CD14-positive monocyte (primary cell): ENCODE measurements at regions not wholly inside any gene's neighbourhood (a gene's known extent, or its start where the extent isn't known, plus 50 kb on each side); places are given as distances from the start of the nearest gene placed in this dataset.

Experiments
- DNase-seq, 3 donors: peaks; one replicate each; pipeline ENCODE4 v3.0.0-alpha.2; 2011 to 2022
- H2AFZ ChIP-seq: 2 replicates; pipeline ENCODE4 v1.6.0; 2012; ENCODE audit warnings: mild to moderate bottlenecking, low read depth, low read length, inconsistent platforms; ENCODE audit not compliant: insufficient read depth, poor library complexity, severe bottlenecking
- H3K27ac ChIP-seq, 2 donors: 1 replicate in 1 of 2; 2 replicates in 1 of 2; pipeline ENCODE4 v1.5.1; 2012 to 2013; ENCODE audit warnings: low read length in 2 of 2, control low read depth in 1 of 2, inconsistent platforms in 1 of 2, low read depth in 1 of 2, mild to moderate bottlenecking in 1 of 2
- H3K27me3 ChIP-seq, 2 donors: one replicate each; pipeline versions ENCODE4 v1.6.0 to v1.6.1; 2011 to 2013; ENCODE audit warnings: low read length in 2 of 2; ENCODE audit not compliant: control insufficient read depth in 2 of 2, insufficient read depth in 2 of 2
- H3K36me3 ChIP-seq, 2 donors: replicated peaks in 1 of 2; 1 replicate in 1 of 2; 2 replicates in 1 of 2; pipeline versions ENCODE4 v1.5.1 to v1.6.1; 2012 to 2013; ENCODE audit warnings: low read length in 2 of 2, control low read depth in 1 of 2, inconsistent platforms in 1 of 2, mild to moderate bottlenecking in 1 of 2; ENCODE audit not compliant: insufficient read depth in 2 of 2, control insufficient read depth in 1 of 2
- H3K4me1 ChIP-seq, 2 donors: 1 replicate in 1 of 2; 2 replicates in 1 of 2; pipeline versions ENCODE4 v1.5.1 to v1.6.1; 2012 to 2013; ENCODE audit warnings: low read length in 2 of 2, control low read depth in 1 of 2, inconsistent platforms in 1 of 2, mild to moderate bottlenecking in 1 of 2, moderate library complexity in 1 of 2; ENCODE audit not compliant: insufficient read depth in 2 of 2, control insufficient read depth in 1 of 2
- H3K4me2 ChIP-seq: replicated peaks from 2 replicates; pipeline ENCODE3; 2012; ENCODE audit warnings: low read length, moderate library complexity, mild to moderate bottlenecking; ENCODE audit not compliant: poor library complexity, severe bottlenecking; ENCODE audit errors: extremely low read depth
- H3K4me3 ChIP-seq, 3 experiments: fragments of 200-600 bp in 1 of 3; sonication (generic) in 1 of 3; replicated peaks in 1 of 3; 1 replicate in 2 of 3; 2 replicates in 1 of 3; pipeline ENCODE4 v1.5.1; 2011 to 2013; ENCODE audit warnings: low read length in 3 of 3, mild to moderate bottlenecking in 3 of 3, control low read depth in 2 of 3, low read depth in 2 of 3, inconsistent platforms in 1 of 3, moderate library complexity in 1 of 3
- H3K79me2 ChIP-seq: 2 replicates; pipeline ENCODE4 v1.6.0; 2012; ENCODE audit warnings: mild to moderate bottlenecking, control low read depth, inconsistent platforms, low read length, moderate library complexity; ENCODE audit not compliant: insufficient read depth
- H3K9ac ChIP-seq: 2 replicates; pipeline ENCODE4 v1.6.0; 2017; ENCODE audit warnings: low read length, mild to moderate bottlenecking; ENCODE audit not compliant: insufficient read depth, poor library complexity, severe bottlenecking
- H3K9me3 ChIP-seq, 2 donors: replicated peaks in 1 of 2; 1 replicate in 1 of 2; 2 replicates in 1 of 2; pipeline versions ENCODE4 v1.5.1 to v1.6.1; 2012 to 2013; ENCODE audit warnings: low read length in 2 of 2, control low read depth in 1 of 2; ENCODE audit not compliant: control insufficient read depth in 1 of 2, insufficient read depth in 1 of 2
- H4K20me1 ChIP-seq: 2 replicates; pipeline ENCODE4 v1.6.0; 2012; ENCODE audit warnings: mild to moderate bottlenecking, low read length, control low read depth, moderate library complexity; ENCODE audit not compliant: insufficient read depth
- H3K27ac Mint-ChIP-seq, 7 donors: one replicate each; pipeline ENCODE4 v1.8.0; 2020; ENCODE audit warnings: mild to moderate bottlenecking in 7 of 7, mixed read lengths in 7 of 7, moderate library complexity in 6 of 7, inconsistent platforms in 2 of 7
- H3K27me3 Mint-ChIP-seq, 3 donors: one replicate each; pipeline ENCODE4 v1.8.0; 2021 to 2022; ENCODE audit warnings: low read depth in 3 of 3, mild to moderate bottlenecking in 3 of 3, mixed read lengths in 3 of 3, moderate library complexity in 3 of 3, inconsistent platforms in 1 of 3
- H3K36me3 Mint-ChIP-seq, 2 donors: one replicate each; pipeline ENCODE4 v1.8.0; 2020; ENCODE audit warnings: mixed read lengths in 2 of 2, inconsistent platforms in 1 of 2, mild to moderate bottlenecking in 1 of 2
- H3K4me1 Mint-ChIP-seq: one replicate; pipeline ENCODE4 v1.8.0; 2020; ENCODE audit warnings: mild to moderate bottlenecking, mixed read lengths
- H3K4me3 Mint-ChIP-seq, 2 donors: one replicate each; pipeline ENCODE4 v1.8.0; 2020; ENCODE audit warnings: mild to moderate bottlenecking in 2 of 2, mixed read lengths in 2 of 2, moderate library complexity in 1 of 2
- H3K9me3 Mint-ChIP-seq, 7 donors: one replicate each; pipeline ENCODE4 v1.8.0; 2020 to 2022; ENCODE audit warnings: mixed read lengths in 7 of 7, mild to moderate bottlenecking in 6 of 7, moderate library complexity in 6 of 7, inconsistent platforms in 2 of 7
- WGBS: methylation state at CpG from one replicate; pipeline ENCODE4 v1.1.5; 2013; ENCODE audit warnings: missing lambda C conversion rate; ENCODE audit not compliant: insufficient coverage; 5-methylcytosine and 5-hydroxymethylcytosine counted together
- intact Hi-C, 2 donors: fragments of 100-400 bp; cut with micrococcal nuclease; formaldehyde crosslinking; loops; one replicate each; pipeline versions ENCODE4 v1.15.0 to v1.15.1; 2023
- TF ChIP-seq, protein P1 (sequence below): fragments of 200-600 bp; IDR thresholded peaks from one replicate; pipeline ENCODE4 v1.8.0; 2022; ENCODE audit warnings: antibody characterized with exemption, mild to moderate bottlenecking

DNA sequence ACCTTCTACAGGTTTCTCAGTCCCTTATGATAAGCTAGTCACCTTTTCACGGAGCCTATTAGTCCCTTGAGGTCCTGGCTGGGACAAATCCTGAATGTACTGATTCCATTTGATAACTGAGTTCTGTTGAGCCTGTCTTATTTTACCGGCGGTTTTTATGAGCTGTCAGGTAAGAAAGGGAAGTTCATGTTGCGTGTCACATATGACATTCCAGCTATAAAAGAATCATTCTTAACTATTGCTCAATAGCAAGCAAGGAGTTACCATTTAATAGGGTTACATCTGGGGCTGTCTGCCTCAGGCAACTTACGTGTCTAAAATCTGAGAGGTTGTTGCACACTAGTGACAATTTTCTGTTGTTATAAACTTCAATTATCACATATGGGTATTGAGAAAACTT, 394.6 kb downstream of the TECRL start:
- Mint-ChIP-seq H3K9me3 (peaks cover 0 to 10% (median 5%) of the 10 kb centered on the region in 7 donors), H3K4me1 (no peaks in the 10 kb centered on the region), H3K4me3 (no peak overlapping the region), H3K27me3 (no peaks in the 10 kb centered on the region), H3K27ac (no peak overlapping the region), H3K36me3 (no peaks in the 10 kb centered on the region)
- Histone ChIP-seq H3K4me3 (no peak overlapping the region), H3K79me2 (no peaks in the 10 kb centered on the region), H4K20me1 (no peaks in the 10 kb centered on the region), H3K27ac (no peak overlapping the region), H2AFZ (no peak overlapping the region), H3K9me3 (peaks cover 0 to 11% of the 10 kb centered on the region in 2 donors), H3K36me3 (no peaks in the 10 kb centered on the region), H3K9ac (no peak overlapping the region), H3K4me2 (no peak overlapping the region), H3K4me1 (no peaks in the 10 kb centered on the region), H3K27me3 (no peaks in the 10 kb centered on the region)
- no peak for DNase-seq
- intact Hi-C loops: no loop called here
- 80% methylated on average over 1 of the region's 5 CpGs for WGBS
- TF ChIP-seq, protein P1, sequence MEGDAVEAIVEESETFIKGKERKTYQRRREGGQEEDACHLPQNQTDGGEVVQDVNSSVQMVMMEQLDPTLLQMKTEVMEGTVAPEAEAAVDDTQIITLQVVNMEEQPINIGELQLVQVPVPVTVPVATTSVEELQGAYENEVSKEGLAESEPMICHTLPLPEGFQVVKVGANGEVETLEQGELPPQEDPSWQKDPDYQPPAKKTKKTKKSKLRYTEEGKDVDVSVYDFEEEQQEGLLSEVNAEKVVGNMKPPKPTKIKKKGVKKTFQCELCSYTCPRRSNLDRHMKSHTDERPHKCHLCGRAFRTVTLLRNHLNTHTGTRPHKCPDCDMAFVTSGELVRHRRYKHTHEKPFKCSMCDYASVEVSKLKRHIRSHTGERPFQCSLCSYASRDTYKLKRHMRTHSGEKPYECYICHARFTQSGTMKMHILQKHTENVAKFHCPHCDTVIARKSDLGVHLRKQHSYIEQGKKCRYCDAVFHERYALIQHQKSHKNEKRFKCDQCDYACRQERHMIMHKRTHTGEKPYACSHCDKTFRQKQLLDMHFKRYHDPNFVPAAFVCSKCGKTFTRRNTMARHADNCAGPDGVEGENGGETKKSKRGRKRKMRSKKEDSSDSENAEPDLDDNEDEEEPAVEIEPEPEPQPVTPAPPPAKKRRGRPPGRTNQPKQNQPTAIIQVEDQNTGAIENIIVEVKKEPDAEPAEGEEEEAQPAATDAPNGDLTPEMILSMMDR: no peak

DNA sequence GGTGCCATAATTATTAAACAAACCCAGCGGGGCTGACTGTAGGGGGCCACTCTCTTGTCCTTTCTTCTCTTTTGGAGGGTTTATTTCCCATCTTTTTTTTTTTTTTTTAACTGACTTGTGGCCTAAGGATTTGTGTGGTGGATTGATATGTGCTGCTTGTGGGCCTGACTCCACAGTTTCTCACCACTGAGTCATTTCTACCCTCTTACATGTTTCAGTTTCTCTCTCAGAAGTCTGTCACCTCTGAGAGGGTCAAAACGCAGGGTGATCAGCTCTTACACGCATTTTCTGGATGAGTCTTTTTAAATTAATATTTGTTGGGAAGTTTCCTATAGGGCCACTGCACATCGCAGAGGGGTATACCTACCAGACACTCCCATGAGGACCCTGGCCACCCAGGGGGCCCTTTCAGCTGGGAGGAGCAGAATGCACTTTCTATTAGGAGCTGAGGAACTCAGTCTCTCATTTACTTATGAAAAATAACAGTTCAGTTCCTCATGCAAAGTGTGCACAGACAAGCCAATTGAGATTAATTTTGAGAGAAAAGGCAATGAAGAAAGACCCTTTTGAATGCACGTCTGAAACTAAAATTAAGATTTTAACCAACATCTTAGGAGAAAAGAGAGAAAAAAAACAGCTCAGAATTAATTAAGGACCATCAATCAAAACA, 407.9 kb downstream of the TECRL start:
- intact Hi-C loops: no loop called here
- H4K20me1 ChIP-seq: no peaks in the 10 kb centered on the region
- TF ChIP-seq, protein P1: no peak
- no peaks in the 10 kb centered on the region for H3K79me2 ChIP-seq
- H3K9me3 ChIP-seq: peaks cover 0 to 7% of the 10 kb centered on the region in 2 donors
- H3K9ac ChIP-seq: no peak overlapping the region
- no CpG with 5 or more reads among the region's 5 CpGs for WGBS
- Mint-ChIP-seq H3K27me3 (peaks cover 0 to 1% (median 1%) of the 10 kb centered on the region in 3 donors), H3K4me3 (no peak overlapping the region), H3K4me1 (no peaks in the 10 kb centered on the region), H3K27ac (no peak overlapping the region), H3K9me3 (peaks cover 4 to 17% (median 5%) of the 10 kb centered on the region in 7 donors), H3K36me3 (no peaks in the 10 kb centered on the region)
- no peaks in the 10 kb centered on the region for H3K4me1 ChIP-seq
- no peak for DNase-seq
- H3K4me3 ChIP-seq: no peak overlapping the region
- no peaks in the 10 kb centered on the region for H3K27me3 ChIP-seq
- no peak overlapping the region for H3K4me2 ChIP-seq
- no peak overlapping the region for H2AFZ ChIP-seq
- no peak overlapping the region for H3K27ac ChIP-seq
- H3K36me3 ChIP-seq: no peaks in the 10 kb centered on the region
